GM10248 (cell line): ENCODE measurements at regions not wholly inside any gene's neighbourhood (a gene's known extent, or its start where the extent isn't known, plus 50 kb on each side); places are given as distances from the start of the nearest gene placed in this dataset.

Experiments used
- CTCF ChIA-PET: fragments of 300-600 bp; sonication (Branson Sonifier 250); formaldehyde crosslinking; extraction: SDS; loops from one replicate; lab custom pipeline; 2021; ENCODE audit warnings: antibody characterized with exemption; lab: Yijun Ruan, JAX
- POLR2A ChIA-PET: fragments of 350-650 bp; sonication (Branson Sonifier 250); formaldehyde crosslinking; extraction: SDS; loops from one replicate; lab custom pipeline; 2020; ENCODE audit warnings: antibody characterized with exemption; lab: Yijun Ruan, JAX
- DNase-seq: peaks from one replicate; pipeline ENCODE4 v3.0.0; 2012; ENCODE audit errors: extremely low spot score
- TF ChIP-seq, protein P1 (sequence below): IDR thresholded peaks from 2 replicates; pipeline ENCODE4 v1.5.1; 2012; ENCODE audit warnings: mild to moderate bottlenecking, low read depth; ENCODE audit errors: extremely low read depth, missing control alignments, control extremely low read depth

DNA sequence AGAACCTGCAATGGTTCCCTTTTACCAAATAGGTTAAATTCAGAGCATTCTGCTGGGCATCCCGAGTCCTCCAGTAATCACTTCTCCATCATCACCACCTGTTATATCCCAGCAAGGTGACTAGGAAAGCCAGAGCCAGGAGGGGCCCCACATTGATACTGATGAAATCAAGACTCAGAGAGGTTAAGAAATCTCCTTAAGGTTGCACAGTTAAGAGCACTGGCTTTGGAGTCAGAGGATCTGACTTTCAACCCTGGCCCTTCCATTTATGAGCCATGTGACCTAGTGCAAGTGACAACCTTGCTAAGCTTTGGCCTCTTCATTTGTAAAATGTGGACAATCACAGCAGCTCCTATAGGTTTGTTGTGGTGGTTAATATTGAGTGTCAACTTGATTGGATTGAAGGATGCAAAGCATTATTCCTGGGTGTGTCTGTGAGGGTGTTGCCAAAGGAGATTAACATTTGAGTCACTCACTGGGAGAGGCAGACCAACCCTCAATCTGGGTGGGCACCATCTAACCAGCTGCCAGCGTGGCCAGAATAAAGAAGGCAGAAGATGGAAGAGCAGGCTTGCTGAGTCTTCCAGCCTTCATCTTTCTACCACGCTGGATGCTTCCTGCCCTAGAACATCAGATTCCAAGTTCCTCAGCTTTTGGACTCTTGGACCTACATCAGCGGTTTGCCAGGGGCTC lies 194.2 kb upstream of the ASIC2 start:
- ChIA-PET POLR2A (no interaction called here), CTCF (no interaction called here)
- no peak for DNase-seq
- TF ChIP-seq, protein P1, sequence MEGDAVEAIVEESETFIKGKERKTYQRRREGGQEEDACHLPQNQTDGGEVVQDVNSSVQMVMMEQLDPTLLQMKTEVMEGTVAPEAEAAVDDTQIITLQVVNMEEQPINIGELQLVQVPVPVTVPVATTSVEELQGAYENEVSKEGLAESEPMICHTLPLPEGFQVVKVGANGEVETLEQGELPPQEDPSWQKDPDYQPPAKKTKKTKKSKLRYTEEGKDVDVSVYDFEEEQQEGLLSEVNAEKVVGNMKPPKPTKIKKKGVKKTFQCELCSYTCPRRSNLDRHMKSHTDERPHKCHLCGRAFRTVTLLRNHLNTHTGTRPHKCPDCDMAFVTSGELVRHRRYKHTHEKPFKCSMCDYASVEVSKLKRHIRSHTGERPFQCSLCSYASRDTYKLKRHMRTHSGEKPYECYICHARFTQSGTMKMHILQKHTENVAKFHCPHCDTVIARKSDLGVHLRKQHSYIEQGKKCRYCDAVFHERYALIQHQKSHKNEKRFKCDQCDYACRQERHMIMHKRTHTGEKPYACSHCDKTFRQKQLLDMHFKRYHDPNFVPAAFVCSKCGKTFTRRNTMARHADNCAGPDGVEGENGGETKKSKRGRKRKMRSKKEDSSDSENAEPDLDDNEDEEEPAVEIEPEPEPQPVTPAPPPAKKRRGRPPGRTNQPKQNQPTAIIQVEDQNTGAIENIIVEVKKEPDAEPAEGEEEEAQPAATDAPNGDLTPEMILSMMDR = no peak

DNA sequence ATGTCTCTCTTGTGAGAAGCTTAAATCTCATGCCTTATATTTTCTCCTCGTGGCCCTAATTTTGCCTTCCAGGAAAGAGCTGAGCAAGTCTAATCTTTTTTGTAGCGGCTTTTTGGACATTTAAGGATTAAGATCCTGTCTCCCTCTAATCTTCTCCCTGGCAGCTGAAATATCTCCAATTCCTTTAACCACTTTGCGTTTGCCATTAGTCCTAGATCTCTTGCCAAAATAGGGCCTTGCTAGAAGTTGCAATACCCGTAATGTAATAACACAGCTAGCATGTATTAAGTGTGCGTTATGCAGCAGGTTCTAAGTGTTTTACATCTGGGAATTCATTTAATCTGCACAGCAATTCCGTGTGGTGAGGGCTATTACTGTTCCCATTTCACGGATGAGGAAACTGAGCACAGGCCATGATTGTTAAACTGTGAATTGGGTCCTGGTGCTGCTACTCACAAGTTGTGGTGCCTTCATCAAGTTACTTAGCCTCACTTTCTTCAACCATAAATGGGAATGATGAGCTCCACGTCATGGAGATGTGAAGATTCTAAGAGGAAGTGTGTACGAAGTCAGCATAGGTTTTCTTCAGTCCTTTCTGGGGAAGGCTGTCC lies 198.9 kb upstream of the ASIC2 start:
- TF ChIP-seq, protein P1 = no peak
- CTCF ChIA-PET = no interaction called here
- POLR2A ChIA-PET = no interaction called here
- no peak for DNase-seq

DNA sequence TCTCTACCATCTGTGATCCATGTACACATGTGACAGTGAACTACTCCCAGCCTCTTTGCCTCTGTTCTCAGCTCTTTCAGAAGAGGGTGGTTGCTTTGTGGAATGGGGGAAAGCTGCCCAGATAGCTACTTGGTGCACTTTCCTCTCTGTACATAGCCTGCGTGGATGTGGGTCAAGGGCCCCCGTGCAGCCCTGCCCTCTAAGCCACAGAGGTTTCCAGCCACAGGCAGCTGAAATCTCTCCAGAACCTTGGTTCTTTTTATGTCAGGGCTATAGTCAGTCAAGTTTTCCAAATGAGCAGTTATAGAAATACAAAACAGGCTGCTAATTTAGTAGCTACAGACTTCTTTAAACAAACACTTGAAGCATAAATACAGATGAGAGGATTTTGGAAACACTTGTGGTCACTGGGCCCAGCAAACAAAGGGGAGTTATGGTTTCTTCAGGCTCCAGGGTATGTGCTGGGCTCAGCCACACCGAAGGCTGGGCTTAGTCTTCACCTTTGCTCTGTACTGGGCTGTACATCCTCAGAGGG lies 199.7 kb upstream of the ASIC2 start:
- CTCF ChIA-PET = interaction anchor here (1.4 kb wide), 1 partner anchor 20 kb away, joined by 3 read pairs; no protein-coding TSS in a partner anchor
- no peak for DNase-seq
- TF ChIP-seq, protein P1 = no peak
- POLR2A ChIA-PET = no interaction called here

DNA sequence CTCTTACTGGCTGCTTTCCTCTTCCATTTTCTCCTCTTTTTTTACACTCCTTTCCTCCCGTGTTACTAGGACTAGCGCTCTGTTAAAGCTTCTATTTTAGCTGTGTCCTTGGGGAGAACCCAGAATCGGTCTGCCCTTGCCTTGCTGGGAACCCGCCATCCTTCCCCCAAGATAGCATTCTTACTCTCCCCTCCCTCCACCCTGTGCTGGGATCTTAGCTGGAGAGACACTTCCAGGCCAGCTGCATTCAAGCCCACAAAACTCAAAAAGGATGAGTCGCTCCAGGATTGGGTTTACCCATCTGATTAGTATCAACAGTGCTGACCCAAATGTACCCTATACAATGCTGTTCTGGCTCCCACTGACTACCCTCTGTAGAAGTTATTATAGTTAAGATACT lies 200.5 kb upstream of the ASIC2 start:
- ChIA-PET POLR2A (no interaction called here), CTCF (interaction anchor here (1.4 kb wide), 1 partner anchor 19 kb away, joined by 3 read pairs; no protein-coding TSS in a partner anchor)
- DNase-seq = no peak
- TF ChIP-seq, protein P1 = no peak

DNA sequence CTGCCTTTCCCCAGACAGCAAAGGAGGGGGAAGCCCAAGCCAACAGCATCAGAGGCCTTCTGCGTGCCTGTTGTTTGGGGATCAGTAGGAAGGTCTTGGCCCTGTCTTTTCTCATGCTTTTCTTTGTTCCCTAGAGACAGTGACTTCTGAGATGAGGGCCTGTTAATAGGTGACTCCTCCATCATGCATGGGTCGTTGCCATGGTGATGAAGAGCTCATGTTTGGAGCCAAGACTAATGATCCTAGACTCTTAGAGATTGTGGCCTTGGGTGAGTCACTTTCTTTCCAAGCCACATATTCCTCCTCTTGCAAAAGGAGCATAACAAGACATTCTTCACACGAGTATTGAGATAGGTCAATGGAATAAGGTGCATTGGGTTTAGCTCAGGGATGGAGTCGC lies 201.1 kb upstream of the ASIC2 start:
- CTCF ChIA-PET = no interaction called here
- TF ChIP-seq, protein P1 = no peak

DNA sequence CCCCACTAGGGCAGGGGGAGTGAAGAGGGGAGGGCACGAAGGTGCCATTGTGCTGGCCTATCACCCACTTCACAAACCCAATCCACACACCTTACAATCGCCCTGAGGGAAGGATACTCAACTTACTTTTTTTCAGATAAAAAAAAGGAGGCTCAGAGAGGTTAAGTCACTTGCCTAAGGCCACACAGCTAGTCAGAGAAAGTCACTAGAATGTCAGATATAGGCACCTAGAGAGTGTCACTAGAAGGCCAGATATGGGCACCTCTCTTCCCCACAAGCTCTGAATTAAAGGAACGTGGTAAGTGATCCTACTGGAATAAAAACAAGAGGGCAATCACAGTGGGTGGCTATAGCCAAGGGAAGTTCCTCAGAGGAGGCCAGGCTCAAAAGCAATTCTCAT lies 204.5 kb upstream of the ASIC2 start:
- DNase-seq = no peak
- POLR2A ChIA-PET = no interaction called here
- CTCF ChIA-PET = no interaction called here
- TF ChIP-seq, protein P1 = no peak

More for the DNA sequence above, 201.1 kb upstream of the ASIC2 start:
- DNase-seq = no peak
- POLR2A ChIA-PET = no interaction called here
